ENCODE measurements at regions not wholly inside any gene's neighbourhood (a gene's known extent, or its start where the extent isn't known, plus 50 kb on each side); places are given as distances from the start of the nearest gene placed in this dataset.
"Not testable (repeated sequence)": the region's sequence is repeated elsewhere in the genome, so short reads cannot be mapped to it uniquely, and the experiment has no call there.

DNA sequence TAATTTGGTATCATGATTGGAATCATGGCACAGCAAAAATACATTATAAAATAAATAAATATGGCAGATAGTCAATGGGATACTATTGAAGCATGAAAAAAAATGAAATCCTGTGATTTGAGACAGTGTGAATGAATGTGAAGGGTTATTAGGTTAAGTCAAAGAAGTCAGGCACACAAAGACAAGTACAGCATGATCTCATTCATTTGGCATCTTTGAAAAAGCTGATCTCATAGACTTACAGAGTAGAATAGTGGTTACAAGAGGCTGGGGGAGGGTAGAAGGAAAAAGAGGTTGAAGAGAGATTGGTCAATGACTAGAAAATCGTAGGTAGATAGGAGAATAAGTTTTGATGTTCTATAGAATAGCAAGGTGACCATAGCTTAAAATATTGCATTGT, 295.1 kb upstream of the SLITRK5 start:
- no peak for DNase-seq

DNA sequence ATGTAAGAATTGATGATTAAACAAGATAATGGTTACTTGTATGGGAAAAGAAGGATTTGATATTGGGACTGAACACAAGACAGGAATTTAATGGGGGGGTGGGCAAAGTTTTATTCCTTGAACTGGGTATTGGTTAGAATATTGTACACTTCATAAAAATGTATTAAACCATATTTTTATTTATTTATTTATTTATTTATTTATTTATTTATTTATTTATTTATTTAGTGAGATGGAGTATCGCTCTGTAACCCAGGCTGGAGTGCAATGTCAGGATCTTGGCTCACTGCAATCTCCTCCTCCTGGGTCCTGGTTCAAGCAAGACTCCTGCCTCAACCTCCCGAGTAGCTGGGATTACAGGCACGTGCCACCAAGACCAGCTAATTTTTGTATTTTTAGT, 287.1 kb upstream of the SLITRK5 start:
- no peak for DNase-seq

DNA sequence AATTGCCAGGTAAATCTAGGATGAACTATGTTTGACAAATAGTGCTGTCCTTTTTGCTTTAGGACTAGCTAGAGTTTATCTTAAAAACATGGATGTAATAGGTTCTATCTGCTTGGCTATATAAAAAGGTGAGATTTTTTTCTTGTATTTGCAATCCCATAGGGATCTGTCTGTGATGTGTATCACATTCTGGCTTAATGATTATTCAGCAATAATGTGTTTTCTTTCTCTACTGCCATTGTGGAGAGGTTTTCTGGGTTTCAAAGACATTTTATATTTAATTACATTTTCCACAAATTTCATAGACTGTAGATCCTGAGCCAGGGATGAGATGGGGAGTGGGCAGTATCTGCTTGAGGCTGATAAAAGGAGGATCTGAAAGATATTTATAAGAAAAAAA, 277.8 kb upstream of the SLITRK5 start:
- no peak for DNase-seq

DNA sequence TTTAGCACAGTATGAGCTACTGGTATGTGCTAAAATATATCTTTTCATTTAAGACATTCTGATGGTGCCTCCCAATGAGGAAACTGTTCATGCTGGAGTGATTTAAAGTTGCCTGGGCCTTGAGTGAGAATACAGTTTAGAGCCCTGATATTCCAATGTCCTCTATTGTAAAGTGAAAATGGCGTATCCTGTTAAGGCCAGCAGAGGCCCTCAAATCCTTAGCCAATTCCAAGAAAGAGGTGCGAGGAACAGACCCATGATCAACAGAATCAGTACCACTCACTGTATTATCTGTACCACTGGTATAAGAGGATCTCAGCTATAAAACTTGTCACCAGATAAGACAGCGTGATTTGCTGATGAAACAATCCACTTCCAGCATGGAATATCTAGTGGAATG, 273.1 kb upstream of the SLITRK5 start:
- no peak for DNase-seq

DNA sequence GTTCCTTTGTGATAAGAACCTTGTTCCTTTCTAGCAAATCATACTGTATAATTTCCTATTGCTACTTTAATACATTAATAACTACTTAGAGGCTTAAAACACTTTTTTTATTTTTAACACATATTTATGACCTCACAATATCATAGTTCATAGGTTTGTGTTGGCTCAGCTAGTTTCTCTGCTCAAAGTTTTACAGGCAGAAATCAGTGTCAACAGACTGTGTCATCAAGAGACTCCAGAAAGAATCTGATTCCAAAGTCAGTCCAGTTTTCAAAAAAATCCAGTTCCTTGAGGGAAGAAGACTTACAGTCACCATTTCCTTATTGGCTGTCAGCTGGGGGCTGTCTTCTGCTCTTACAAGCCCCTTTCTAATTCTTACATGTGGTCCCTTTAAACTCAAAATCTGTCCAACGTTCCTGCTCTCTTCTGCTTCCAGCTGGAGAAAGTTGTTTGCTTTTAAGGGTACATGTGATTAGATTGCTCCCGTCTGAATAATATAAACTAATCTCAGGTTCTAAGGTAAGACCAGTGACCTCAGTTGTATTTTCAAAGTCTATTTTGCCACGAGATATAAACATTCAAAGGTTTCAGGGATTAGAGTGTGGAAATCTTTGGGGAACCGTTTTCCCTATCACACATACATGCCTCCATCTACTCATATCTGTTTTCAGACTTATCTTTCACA, 267.3 kb upstream of the SLITRK5 start:
- DNase-seq = no peak

DNA sequence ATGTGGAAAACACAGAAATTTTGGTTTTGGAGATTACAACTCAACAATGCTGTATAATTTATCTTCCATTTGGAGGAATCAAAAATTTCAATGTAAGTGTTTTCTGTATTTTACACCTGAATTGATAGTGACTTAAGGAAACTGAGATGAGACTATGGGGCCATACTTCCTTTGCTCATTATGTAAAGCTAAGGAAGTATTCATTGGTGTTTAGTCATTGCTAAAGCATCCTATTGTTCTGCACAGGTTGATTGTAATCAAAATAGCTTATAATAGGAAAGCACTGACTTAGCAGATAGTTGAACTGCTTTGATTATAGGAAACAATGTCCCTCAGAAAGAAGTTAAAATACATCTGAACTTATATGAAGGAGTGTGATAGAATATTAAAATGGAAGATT, 244.4 kb upstream of the SLITRK5 start:
- DNase-seq = no peak

DNA sequence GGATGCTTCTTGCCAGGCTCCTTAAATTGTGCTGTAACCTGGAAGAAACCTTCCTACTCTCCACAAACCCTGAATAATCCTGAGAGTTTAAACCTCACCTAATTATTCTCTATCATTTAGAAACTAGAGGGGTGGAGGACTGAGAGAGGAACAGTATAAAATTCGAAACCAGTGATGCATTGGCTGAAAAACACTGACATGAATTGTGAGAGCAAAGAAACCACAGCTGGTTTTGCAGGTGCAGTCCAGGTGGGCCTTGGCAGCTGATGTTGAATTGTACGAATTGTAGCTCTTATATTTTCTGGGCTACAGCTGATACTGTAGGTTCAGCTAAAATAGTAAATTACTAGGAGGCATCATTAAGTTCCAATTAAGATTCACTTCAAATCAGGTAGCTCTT, 227.0 kb upstream of the SLITRK5 start:
- peak; percentile 15 for DNase-seq

DNA sequence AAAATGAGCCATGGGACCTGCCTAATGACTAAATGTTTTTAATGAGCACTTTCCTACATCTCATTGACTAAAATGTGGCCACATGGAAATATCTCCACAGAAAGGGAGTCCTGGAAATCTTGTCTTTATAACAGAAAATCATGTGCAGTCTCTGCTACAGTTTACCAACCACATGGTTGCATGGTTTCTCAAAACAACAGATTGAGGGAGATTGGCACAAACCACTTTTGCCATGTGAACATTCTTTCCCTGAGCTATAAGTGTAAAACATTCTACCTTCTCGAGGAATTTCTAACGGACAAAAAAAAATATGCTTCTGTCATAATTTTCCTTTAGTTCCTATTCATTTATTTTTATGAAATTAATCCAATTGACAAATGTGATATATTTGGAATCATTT, 218.9 kb upstream of the SLITRK5 start:
- no peak for DNase-seq

DNA sequence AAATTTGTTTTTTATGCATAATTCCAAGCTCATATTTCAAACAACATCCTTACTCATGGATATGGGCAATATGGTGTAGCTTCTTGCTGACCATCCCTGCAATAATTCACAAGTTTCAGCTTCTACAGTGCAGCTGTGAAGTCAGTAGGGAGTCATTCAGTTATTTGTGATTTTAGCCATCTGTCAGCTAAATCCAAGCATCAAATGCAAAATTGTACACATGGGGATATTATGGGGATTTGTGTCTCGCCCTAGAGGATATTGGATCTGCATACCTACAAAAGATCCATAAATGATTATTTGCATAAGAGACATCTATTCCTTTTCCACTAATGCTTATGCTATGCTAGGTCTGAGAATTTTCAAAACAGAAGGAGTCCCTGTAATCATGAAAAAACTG, 217.9 kb upstream of the SLITRK5 start:
- no peak for DNase-seq

DNA sequence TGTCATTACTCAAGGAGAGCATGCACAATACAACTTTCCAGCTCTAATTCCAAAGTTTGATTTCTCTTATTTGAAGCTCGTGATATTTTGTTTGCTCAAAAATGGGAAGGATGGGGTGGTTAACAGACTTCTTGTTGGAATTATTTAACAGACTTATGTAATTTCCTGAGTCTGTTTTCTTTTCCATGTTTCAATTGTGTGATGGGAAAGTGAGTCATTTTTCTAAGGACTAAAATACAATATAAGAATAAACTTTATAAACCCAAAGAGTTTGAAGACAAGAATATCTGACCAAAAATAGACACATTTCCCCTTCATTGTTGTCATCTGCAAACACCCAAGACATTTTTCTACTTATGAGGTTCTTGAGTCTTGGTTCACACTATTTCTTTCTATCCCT, 211.8 kb upstream of the SLITRK5 start:
- DNase-seq = no peak

DNA sequence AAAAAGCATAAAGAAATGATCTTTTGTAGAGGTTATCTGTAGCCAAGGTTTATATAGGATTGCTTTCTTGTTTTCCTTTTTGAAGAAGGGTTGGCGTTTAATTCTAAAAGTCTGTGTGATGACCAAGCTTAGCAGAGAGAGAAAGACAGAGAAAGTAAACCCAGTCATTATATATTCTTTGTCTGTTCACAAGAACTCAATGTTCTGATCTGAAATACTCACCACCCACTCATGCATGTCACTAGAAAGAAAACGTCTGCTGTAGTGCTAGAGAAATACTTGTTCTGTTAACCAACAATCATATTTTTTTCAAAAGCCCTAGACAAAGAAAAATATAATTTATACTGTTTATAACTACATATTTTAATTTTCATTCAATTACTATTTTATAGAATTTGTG, 173.7 kb upstream of the SLITRK5 start:
- no peak for DNase-seq

DNA sequence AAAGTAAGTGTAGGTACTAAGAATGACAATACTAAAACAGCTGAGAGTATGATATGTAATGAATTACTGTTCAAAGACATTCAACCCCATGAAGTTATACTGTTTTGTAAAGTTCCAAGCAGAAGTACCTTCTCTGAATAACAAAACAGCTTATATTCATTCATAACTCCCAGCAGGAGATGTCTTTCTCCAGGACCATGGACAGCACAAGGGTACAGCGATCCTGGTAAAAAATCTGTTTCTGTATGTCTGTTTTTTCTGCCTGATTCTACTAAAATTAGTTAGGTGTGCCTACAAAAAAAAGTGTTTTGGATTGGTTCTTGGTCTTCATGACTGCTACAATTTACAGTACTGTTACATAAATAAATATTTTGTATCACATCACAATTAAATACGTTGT, 172.5 kb upstream of the SLITRK5 start:
- DNase-seq = no peak

DNA sequence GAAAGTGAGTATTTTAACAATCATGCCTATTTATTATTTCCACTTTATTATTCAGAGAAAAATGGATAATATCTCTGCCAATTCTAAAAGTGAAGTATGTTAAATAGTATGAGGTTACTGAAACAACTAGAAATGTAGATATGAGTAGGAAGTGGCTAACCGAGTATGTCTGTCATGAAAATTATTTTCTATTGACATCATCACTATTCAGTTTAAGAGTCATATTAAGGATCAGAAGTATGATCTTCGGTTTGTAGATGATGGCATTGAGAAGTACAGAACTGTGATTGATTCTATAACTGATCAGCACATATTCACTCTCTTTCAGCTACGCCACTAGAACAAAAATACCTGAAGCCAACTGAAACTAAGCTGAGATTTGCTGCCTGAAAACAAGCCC, 146.4 kb upstream of the SLITRK5 start:
- DNase-seq = no peak

DNA sequence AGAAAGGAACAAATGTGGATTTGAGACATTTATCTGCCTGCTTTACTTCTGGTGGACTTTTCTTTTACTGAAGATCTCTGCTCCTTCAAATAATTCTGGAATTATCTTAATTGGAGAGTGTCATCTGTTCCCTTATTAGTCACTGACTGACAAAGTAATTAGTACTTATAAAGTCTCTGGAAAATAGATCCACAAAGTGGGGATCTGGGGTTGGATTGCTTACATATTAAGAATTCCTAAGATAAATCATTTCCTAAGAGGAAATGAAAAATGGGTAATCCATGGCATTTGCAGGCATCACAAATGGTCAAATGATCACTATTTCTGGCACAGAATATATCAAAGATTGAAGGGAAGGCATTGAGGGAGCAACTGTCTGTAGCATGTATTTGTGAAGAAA, 137.4 kb upstream of the SLITRK5 start:
- DNase-seq = no peak

DNA sequence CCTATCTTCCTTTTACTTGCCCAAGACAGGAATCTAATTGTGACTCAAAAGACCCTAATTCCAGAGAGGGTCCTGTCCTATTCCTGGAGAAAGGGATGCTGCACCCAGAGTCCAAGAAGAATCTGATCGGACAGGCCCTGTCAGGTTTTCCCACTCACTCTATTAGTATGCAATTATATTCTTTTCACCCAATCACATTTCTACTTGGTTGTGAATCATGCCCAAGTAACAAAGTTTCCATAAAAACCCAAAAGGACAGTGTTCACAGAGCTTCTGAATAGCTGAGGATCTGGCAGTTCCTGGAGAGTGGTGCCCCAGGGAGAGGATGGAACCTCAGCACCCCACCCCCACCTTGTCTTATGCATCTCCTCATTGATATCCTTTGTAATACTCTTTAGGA, 135.3 kb upstream of the SLITRK5 start:
- no peak for DNase-seq

DNA sequence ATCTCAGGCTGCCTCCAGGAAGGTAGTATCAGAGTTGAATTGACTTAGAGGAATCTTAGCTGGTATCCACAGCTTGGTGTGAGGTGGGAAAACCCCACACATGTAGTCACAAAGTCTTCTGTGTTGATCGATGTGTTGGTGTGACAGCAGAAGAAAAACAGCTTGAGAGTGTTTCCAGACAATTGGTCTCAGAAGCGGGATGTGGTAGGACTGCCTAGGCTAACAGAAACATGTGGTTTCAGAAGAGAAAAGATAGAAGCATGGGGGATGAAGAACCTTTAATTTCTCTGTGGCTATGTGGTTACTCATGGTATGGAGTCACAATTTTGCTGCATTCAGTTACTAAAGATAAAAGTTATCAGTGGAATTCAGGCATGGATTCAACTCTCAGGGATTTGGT, 134.7 kb upstream of the SLITRK5 start:
- no peak for DNase-seq

DNA sequence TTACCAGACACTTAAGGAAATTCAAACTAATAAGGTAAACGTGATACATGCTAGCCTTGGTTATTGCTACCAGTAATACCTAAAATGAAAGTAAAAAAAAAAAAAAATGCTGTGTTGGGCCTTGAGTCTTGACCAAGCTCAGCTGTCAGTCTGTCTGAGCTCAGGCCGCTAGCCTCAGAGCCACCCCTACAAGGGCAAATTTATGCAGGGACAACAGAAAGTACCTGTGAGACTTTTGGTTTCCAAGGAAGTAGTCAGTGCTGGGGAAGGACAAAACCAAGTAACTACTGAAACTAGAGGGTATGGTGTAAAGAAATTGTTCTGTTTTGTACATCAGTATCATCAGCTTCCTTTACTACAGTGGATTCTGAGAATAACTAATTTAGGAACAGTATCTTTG, 134.3 kb upstream of the SLITRK5 start:
- no peak for DNase-seq

DNA sequence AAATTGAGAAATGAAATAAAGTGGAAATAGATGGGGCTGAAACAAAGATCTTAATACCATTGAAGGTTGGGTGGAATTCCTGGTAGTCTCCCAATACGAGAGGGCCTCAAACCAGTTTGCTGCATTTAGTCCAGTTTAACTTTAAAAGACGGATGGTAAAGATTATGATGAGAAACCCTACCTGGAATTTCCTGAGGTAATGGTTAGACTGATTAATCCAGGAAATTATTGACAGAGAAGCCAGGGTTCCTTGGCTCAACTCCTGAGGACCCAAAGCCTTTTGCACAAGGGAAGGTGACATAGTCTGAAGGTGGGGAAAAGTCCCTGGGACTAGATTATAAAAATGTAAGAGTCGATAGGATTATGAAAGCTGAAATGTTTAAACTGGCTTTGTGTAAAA, 133.2 kb upstream of the SLITRK5 start:
- no peak for DNase-seq

DNA sequence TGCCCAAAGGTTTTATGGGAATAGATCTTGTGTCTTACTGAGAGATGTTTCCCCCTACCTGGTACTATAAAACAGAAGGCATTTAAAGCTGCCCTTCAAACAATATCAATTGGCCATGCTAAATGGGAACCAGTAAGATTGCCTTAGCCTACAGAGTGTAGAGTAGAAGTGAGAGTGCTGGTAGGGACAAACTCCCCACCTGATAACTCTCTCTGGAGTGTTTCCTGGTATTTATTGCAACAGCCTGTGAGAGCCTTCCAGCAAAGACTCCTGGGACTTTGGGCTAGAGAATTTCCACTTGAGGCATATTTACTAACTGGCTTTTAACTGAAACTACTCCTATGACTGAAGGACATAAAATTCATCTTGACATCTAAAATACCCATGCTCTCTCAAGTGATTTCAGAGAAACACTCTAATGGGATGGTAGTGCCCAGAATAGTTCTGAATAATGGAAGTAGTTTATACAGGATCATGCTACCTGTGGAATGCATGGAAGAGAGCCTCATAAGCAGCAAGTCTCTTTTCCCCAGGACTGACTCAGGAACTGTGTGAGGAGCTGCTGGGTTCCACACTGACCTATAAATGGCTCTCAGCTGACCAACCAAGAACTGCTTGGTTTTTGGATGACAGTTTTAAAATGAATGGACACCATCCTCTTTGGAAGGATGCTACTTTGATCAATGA, 132.7 kb upstream of the SLITRK5 start:
- no peak for DNase-seq

DNA sequence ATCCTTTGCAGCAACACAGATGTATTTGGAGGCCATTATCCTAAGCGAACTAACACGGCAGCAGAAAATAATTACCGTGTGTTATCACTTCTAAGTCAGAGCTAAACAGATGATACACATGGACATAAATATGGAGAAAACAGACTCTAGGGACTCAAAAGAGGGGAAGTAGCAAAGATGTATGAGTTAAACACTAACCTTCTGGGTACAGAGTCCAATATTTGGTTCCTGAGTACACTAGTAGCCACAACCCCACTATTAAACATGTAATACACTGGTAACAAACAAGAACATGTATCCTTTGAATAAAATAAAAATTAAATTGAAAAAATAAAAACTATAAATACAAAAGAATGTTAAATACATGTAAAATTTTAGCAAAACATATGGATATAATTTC, 118.0 kb upstream of the SLITRK5 start:
- DNase-seq = no peak

DNA sequence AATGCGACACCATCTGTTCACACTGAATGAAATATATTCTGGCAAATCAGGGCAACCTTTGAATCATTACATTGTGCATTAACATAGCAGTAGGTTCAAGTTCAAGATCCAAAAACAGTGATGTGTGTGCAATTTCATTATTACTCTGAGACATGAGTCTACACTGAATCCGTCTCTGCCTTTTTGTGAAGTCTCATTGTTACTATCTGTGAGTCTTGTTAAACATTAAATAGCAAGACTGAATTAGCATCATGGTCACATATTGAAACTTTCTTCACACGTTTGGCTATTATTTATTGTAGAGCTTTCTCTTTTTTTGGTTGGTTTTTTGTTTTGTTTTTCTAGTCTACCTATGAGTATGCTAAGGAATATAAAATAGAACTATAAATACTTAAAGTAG, 117.1 kb upstream of the SLITRK5 start:
- no peak for DNase-seq

DNA sequence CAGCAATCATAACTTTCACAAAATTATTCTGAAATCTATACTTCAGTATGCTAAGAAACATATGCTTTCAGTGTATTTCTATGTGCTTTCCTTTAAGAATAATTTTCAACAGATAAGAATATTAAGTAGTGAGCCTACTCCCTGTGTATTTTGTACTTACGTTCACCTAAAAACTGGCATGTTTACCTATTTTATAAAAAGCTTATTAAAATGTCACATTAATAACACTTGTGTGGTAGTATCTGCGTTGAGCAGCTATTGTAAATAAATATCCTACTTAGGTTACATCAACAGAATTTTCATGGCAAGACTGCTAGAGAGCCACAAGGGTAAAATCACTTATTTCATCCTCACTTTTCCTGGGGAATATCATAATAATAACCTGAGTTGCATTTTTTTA, 113.4 kb upstream of the SLITRK5 start:
- DNase-seq = no peak

DNA sequence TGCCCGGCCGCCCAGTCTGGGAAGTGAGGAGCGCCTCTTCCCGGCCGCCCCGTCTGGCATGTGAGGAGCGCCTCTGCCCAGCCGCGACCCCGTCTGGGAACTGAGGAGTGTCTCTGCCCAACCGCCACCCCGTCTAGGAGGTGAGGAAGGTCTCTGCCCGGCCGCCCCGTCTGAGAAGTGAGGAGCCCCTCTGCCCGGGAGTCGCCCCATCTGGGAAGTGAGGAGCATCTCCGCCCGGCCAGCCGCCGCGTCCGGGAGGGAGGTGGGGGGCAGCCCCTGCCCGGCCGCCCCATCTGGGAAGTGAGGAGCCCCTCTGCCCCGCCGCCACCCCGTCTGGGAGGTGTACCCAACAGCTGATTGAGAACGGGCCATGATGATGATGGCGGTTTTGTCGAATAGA, 109.6 kb upstream of the SLITRK5 start:
- not testable (repeated sequence) for DNase-seq

DNA sequence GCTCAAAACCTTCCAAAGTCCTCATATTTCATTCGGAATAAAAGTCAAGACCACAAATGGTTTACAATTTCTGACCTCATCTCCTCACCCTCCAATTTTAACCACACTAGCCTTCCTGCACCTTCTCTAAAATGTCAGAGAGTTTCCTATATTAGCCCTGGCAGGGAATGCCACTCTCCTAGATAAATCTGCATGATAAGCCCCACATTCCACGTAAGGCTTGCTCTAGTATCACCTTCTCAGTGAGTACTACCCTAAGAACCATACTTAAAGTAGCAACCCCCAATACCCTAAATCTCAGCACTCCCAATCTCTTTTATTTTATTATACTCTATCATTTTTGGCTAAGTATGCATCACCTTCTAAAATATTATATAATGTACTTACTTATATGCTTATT, 100.5 kb upstream of the SLITRK5 start:
- DNase-seq = no peak

DNA sequence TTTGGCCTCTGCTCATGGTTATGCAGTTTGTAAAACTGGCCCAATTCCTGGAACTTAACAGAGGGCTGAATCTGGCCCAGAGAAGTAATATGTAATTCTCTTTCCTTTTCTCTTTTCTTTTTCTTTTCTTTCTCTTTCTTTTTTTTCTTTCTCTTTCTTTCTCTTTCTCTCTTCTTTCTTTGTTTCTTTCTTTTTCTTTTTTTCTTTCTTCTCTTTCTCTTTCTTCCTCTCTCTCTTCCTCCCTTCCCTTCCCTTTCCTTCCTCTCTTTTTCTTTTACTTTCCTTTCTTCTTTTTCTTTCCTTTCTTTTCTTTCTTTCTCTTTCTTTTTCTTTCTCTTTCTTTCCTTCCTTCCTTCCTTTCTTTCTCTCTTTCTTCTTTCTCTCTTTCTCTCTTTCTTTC, 88.8 kb upstream of the SLITRK5 start:
- DNase-seq = no peak
